ENCODE measurements at regions not wholly inside any gene's neighbourhood (a gene's known extent, or its start where the extent isn't known, plus 50 kb on each side); places are given as distances from the start of the nearest gene placed in this dataset.

GRCh38 chr3:75140904-75141615, 523.1 kb upstream of the FRG2C start:
- ChIA-PET CTCF (no interaction called here), POLR2A (ENCODE audit: unreplicated experiment) (no interaction called here)
- peaks cover 9% of the 10 kb centered on the region; the same call in 1 of the 2 replicates for H3K9me3 ChIP-seq (ENCODE audit: control insufficient read depth, insufficient read depth, low read length)
- intact Hi-C loops (cut with micrococcal nuclease) (no loop called here), in situ Hi-C loops (cut with MboI; ENCODE audit: low sequenced_read_pairs) (no loop called here), dilution Hi-C loops (cut with HindIII; ENCODE audit: low sequenced_read_pairs, unreplicated experiment) (no loop called here)
- no peak overlapping the region for H4K91ac ChIP-seq (ENCODE audit: insufficient read depth, low read depth, low read length)
- no peaks in the 10 kb centered on the region for H3K9me1 ChIP-seq (ENCODE audit: insufficient read depth, low read length)
- H3K4ac ChIP-seq (ENCODE audit: low read depth, low read length): no peak overlapping the region
- H4K8ac ChIP-seq (ENCODE audit: low read depth in 2 of 2, low read length in 2 of 2): no peak overlapping the region
- H2AK5ac ChIP-seq (ENCODE audit: low read depth, low read length): no peak overlapping the region
- no peak overlapping the region for H3K27ac ChIP-seq (ENCODE audit: insufficient read depth, low read length)
- no TSS peak for BruUV-seq (replicated peaks)
- H2BK20ac ChIP-seq (ENCODE audit: low read depth, low read length): no peak overlapping the region
- DNase-seq: no peak
- H3K18ac ChIP-seq (ENCODE audit: low read depth, low read length): no peak overlapping the region
- H3K4me2 ChIP-seq (ENCODE audit: low read depth, low read length): no peak overlapping the region
- no peak overlapping the region for H2AFZ ChIP-seq (replicated peaks; ENCODE audit: low read length, poor library complexity)
- H3K4me1 ChIP-seq (ENCODE audit: control insufficient read depth, insufficient read depth, low read length): no peaks in the 10 kb centered on the region
- TF ChIP-seq FOS (IDR thresholded peaks at IDR 0.05; ENCODE audit: low read depth, low read length) (no peak), USF2 (IDR thresholded peaks at IDR 0.05; ENCODE audit: low read depth, low read length) (no peak), MAFK (IDR thresholded peaks at IDR 0.05; ENCODE audit: low read depth, low read length) (no peak), RFX5 (IDR thresholded peaks at IDR 0.05; ENCODE audit: low read depth, low read length) (no peak)
- no peak overlapping the region for H3K9ac ChIP-seq (ENCODE audit: low read depth, low read length)
- H3K36me3 ChIP-seq (ENCODE audit: control insufficient read depth, insufficient read depth, low read length): no peaks in the 10 kb centered on the region
- H3K23ac ChIP-seq (ENCODE audit: low read depth, low read length): no peak overlapping the region
- no peak overlapping the region for H4K5ac ChIP-seq (ENCODE audit: low read depth, low read length)
- no peak overlapping the region for H2BK120ac ChIP-seq (ENCODE audit: low read depth, low read length)
- no peak overlapping the region for H3K56ac ChIP-seq (ENCODE audit: extremely low read depth, insufficient read depth, low read length)
- no peak overlapping the region for H2BK5ac ChIP-seq (ENCODE audit: low read depth, low read length, poor library complexity, severe bottlenecking)
- no peak for ATAC-seq (ENCODE audit: low read depth)
- H2AK9ac ChIP-seq (replicated peaks; ENCODE audit: low read depth, low read length, poor library complexity): no peak overlapping the region
- no peaks in the 10 kb centered on the region for H4K20me1 ChIP-seq (ENCODE audit: insufficient read depth, low read length)
- no peaks in the 10 kb centered on the region for H3K27me3 ChIP-seq (ENCODE audit: control insufficient read depth, insufficient read depth, low read length)
- H3K14ac ChIP-seq (replicated peaks; ENCODE audit: low read depth, low read length): no peak overlapping the region
- no peaks in the 10 kb centered on the region for H3K79me1 ChIP-seq (ENCODE audit: low read depth in 1 of 2, low read length in 2 of 2)
- WGBS, 2 experiments (ENCODE audit: extremely low coverage in 2 of 2, insufficient read length in 1 of 2): 53% methylated on average over 3 of the region's 8 CpGs; no CpG with 5 or more reads in 1 of the 2 experiments
- no peak overlapping the region for H2BK15ac ChIP-seq (ENCODE audit: low read depth, low read length)
- H3K4me3 ChIP-seq (ENCODE audit: insufficient read depth, low read depth, low read length): no peak overlapping the region

All from IMR-90 (cell line).